ENCODE measurements at regions not wholly inside any gene's neighbourhood (a gene's known extent, or its start where the extent isn't known, plus 50 kb on each side); places are given as distances from the start of the nearest gene placed in this dataset.

DNA sequence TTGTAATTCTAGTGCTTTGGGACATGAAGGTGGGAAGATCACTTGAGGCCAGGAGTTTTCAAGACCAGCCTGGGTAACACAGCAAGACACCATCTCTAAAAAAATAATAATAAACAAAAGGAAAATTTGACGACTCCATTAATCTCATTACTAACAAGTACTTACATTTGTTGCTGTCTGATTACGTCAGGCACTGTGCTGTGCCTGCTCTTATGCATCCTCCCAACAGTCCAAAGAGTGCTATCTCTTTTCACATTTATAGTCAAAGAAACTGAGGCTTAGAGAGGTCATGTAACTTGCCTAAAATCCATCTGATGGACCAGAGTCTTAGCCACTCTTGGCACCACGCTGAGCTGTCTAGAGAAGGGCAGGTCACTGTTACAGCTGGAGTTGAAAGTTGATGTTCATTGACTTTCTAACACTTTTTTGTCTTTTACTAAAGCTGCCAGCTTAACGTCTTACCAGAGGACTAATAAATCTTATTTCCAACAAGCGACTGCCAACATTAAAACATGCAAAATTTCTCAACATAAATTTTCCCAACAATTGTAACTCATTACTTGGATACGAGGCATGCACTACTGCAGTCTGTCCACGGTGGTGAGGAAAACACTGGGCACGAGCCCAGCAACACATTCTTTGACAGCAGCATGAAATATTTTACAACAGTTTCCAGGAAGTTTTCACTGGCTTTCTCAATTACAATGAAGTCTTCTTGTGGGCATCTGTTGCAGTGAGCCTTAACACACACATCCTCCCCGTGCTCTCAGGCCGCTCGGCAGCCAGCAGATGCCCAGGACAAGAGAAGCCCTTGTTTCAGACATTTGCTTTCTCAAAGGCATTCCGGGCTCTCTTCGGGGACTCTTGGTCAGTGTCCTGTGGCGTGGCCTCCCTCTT, 262.9 kb upstream of the PROX1 start:
- CTCF ChIA-PET, result no interaction called here
- H3K4me1 ChIP-seq (ENCODE audit: control insufficient read depth, insufficient read depth, low read length), result no peaks in the 10 kb centered on the region
- H3K27me3 ChIP-seq (ENCODE audit: control insufficient read depth, insufficient read depth, low read length), result no peaks in the 10 kb centered on the region
- no peak overlapping the region for H2BK15ac ChIP-seq (ENCODE audit: low read depth, low read length)
- no peak overlapping the region for H2AK5ac ChIP-seq (ENCODE audit: low read depth, low read length)
- no peak overlapping the region for H4K5ac ChIP-seq (ENCODE audit: low read depth, low read length)
- H3K18ac ChIP-seq (ENCODE audit: low read depth, low read length), result no peak overlapping the region
- no peak overlapping the region for H3K4me2 ChIP-seq (ENCODE audit: low read depth, low read length)
- no peaks in the 10 kb centered on the region for H3K79me1 ChIP-seq (ENCODE audit: low read depth in 1 of 2, low read length in 2 of 2)
- intact Hi-C loops (cut with micrococcal nuclease) (no loop called here), dilution Hi-C loops (cut with HindIII; ENCODE audit: low sequenced_read_pairs, unreplicated experiment) (no loop called here), in situ Hi-C loops (cut with MboI; ENCODE audit: low sequenced_read_pairs) (no loop called here)
- POLR2A ChIA-PET (ENCODE audit: unreplicated experiment), result no interaction called here
- no peak overlapping the region for H3K9ac ChIP-seq (ENCODE audit: low read depth, low read length)
- H3K9me3 ChIP-seq (ENCODE audit: control insufficient read depth, insufficient read depth, low read length), result peaks cover 16% of the 10 kb centered on the region
- no peak overlapping the region for H2BK120ac ChIP-seq (ENCODE audit: low read depth, low read length)
- no TSS peak for BruUV-seq (replicated peaks)
- no peak overlapping the region for H2BK5ac ChIP-seq (ENCODE audit: low read depth, low read length, poor library complexity, severe bottlenecking)
- H4K20me1 ChIP-seq (ENCODE audit: insufficient read depth, low read length), result no peaks in the 10 kb centered on the region
- no peaks in the 10 kb centered on the region for H3K36me3 ChIP-seq (ENCODE audit: control insufficient read depth, insufficient read depth, low read length)
- H3K23ac ChIP-seq (ENCODE audit: low read depth, low read length), result no peak overlapping the region
- H4K8ac ChIP-seq (ENCODE audit: low read depth in 2 of 2, low read length in 2 of 2), result no peak overlapping the region
- no peaks in the 10 kb centered on the region for H3K9me1 ChIP-seq (ENCODE audit: insufficient read depth, low read length)
- WGBS, 2 experiments (ENCODE audit: extremely low coverage in 2 of 2, insufficient read length in 1 of 2), result 6% methylated on average over 6 of the region's 14 CpGs; no CpG with 5 or more reads in 1 of the 2 experiments
- no peak overlapping the region for H4K91ac ChIP-seq (ENCODE audit: insufficient read depth, low read depth, low read length)
- no peak overlapping the region for H3K14ac ChIP-seq (replicated peaks; ENCODE audit: low read depth, low read length)
- TF ChIP-seq CHD1 (IDR thresholded peaks at IDR 0.05; ENCODE audit: low read depth, low read length), result no peak
- TF ChIP-seq BHLHE40 (IDR thresholded peaks at IDR 0.05; ENCODE audit: low read depth, low read length), result no peak
- TF ChIP-seq FOS (IDR thresholded peaks at IDR 0.05; ENCODE audit: low read depth, low read length), result no peak
- no peak for TF ChIP-seq MAZ (IDR thresholded peaks at IDR 0.05; ENCODE audit: borderline replicate concordance, low read depth, low read length)
- TF ChIP-seq, protein P1, sequence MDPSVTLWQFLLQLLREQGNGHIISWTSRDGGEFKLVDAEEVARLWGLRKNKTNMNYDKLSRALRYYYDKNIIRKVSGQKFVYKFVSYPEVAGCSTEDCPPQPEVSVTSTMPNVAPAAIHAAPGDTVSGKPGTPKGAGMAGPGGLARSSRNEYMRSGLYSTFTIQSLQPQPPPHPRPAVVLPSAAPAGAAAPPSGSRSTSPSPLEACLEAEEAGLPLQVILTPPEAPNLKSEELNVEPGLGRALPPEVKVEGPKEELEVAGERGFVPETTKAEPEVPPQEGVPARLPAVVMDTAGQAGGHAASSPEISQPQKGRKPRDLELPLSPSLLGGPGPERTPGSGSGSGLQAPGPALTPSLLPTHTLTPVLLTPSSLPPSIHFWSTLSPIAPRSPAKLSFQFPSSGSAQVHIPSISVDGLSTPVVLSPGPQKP (IDR thresholded peaks at IDR 0.05; ENCODE audit: borderline replicate concordance, low read depth, low read length), result no peak
- TF ChIP-seq RCOR1 (IDR thresholded peaks at IDR 0.05; ENCODE audit: insufficient replicate concordance, low read length), result no peak
- no peak for TF ChIP-seq SMC3 (IDR thresholded peaks at IDR 0.05; ENCODE audit: low read depth, low read length)
- TF ChIP-seq, protein P2, sequence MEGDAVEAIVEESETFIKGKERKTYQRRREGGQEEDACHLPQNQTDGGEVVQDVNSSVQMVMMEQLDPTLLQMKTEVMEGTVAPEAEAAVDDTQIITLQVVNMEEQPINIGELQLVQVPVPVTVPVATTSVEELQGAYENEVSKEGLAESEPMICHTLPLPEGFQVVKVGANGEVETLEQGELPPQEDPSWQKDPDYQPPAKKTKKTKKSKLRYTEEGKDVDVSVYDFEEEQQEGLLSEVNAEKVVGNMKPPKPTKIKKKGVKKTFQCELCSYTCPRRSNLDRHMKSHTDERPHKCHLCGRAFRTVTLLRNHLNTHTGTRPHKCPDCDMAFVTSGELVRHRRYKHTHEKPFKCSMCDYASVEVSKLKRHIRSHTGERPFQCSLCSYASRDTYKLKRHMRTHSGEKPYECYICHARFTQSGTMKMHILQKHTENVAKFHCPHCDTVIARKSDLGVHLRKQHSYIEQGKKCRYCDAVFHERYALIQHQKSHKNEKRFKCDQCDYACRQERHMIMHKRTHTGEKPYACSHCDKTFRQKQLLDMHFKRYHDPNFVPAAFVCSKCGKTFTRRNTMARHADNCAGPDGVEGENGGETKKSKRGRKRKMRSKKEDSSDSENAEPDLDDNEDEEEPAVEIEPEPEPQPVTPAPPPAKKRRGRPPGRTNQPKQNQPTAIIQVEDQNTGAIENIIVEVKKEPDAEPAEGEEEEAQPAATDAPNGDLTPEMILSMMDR (conservative IDR thresholded peaks at IDR 0.05; ENCODE audit: low read depth, low read length), result no peak
- TF ChIP-seq CEBPB (IDR thresholded peaks at IDR 0.05; ENCODE audit: low read depth, low read length), result no peak
- no peak for TF ChIP-seq RFX5 (IDR thresholded peaks at IDR 0.05; ENCODE audit: low read depth, low read length)
- no peak for TF ChIP-seq RAD21 (IDR thresholded peaks at IDR 0.05; ENCODE audit: low read length)
- TF ChIP-seq POLR2A (IDR thresholded peaks at IDR 0.05; ENCODE audit: low read depth, low read length), result no peak
- TF ChIP-seq NFE2L2 (IDR thresholded peaks at IDR 0.05; ENCODE audit: low read depth, low read length), result no peak
- no peak for TF ChIP-seq MAFK (IDR thresholded peaks at IDR 0.05; ENCODE audit: low read depth, low read length)
- TF ChIP-seq, protein P3, sequence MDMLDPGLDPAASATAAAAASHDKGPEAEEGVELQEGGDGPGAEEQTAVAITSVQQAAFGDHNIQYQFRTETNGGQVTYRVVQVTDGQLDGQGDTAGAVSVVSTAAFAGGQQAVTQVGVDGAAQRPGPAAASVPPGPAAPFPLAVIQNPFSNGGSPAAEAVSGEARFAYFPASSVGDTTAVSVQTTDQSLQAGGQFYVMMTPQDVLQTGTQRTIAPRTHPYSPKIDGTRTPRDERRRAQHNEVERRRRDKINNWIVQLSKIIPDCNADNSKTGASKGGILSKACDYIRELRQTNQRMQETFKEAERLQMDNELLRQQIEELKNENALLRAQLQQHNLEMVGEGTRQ (IDR thresholded peaks at IDR 0.05; ENCODE audit: low read depth, low read length), result no peak
- TF ChIP-seq MXI1 (IDR thresholded peaks at IDR 0.05; ENCODE audit: borderline replicate concordance, low read depth, low read length), result no peak
- H3K56ac ChIP-seq (ENCODE audit: extremely low read depth, insufficient read depth, low read length), result no peak overlapping the region
- no peak overlapping the region for H2BK20ac ChIP-seq (ENCODE audit: low read depth, low read length)
- H3K27ac ChIP-seq (ENCODE audit: insufficient read depth, low read length), result no peak overlapping the region
- DNase-seq, result no peak
- no peak overlapping the region for H2AK9ac ChIP-seq (replicated peaks; ENCODE audit: low read depth, low read length, poor library complexity)
- no peak overlapping the region for H3K4ac ChIP-seq (ENCODE audit: low read depth, low read length)
- ATAC-seq (ENCODE audit: low read depth), result no peak
- no peak overlapping the region for H2AFZ ChIP-seq (replicated peaks; ENCODE audit: low read length, poor library complexity)
- H3K4me3 ChIP-seq (ENCODE audit: insufficient read depth, low read depth, low read length), result no peak overlapping the region

All from IMR-90 (cell line).